ENCODE measurements at regions not wholly inside any gene's neighbourhood (a gene's known extent, or its start where the extent isn't known, plus 50 kb on each side); places are given as distances from the start of the nearest gene placed in this dataset.

DNA sequence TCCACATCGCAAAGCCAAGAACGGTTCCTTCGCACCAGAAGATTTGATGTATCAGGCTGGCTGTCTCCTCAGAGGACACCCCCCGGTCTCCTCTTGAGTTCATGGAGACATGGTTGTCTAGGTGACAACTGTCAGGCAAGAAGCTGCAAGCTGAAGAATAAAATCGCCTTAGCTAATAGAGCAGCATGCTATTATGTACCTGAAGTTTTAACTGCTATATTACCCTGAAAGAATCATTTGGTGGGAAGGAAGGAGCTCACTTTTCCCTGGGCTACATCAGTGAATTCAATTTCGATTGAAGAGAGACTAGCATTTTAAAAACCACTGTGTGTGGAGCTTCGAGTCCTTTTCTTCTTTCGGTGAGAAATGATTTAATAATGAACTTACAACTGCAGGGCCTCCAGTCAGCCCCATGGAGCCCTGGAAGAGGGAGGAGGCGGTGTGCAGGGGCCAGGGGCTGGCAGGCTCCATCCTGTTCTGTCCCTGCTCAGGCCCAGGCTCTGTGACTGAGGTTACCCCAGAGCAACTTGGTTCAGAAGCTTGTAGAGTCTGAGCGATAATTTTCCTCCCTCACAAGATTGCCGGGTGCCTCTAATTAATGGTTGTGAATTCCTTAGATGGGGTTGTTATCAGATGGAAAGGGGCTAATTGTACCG lies 191.3 kb downstream of the MID1IP1 start:
- TF ChIP-seq, protein P1, sequence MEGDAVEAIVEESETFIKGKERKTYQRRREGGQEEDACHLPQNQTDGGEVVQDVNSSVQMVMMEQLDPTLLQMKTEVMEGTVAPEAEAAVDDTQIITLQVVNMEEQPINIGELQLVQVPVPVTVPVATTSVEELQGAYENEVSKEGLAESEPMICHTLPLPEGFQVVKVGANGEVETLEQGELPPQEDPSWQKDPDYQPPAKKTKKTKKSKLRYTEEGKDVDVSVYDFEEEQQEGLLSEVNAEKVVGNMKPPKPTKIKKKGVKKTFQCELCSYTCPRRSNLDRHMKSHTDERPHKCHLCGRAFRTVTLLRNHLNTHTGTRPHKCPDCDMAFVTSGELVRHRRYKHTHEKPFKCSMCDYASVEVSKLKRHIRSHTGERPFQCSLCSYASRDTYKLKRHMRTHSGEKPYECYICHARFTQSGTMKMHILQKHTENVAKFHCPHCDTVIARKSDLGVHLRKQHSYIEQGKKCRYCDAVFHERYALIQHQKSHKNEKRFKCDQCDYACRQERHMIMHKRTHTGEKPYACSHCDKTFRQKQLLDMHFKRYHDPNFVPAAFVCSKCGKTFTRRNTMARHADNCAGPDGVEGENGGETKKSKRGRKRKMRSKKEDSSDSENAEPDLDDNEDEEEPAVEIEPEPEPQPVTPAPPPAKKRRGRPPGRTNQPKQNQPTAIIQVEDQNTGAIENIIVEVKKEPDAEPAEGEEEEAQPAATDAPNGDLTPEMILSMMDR (conservative IDR thresholded peaks at IDR 0.05; ENCODE audit: low read depth, low read length): no peak

DNA sequence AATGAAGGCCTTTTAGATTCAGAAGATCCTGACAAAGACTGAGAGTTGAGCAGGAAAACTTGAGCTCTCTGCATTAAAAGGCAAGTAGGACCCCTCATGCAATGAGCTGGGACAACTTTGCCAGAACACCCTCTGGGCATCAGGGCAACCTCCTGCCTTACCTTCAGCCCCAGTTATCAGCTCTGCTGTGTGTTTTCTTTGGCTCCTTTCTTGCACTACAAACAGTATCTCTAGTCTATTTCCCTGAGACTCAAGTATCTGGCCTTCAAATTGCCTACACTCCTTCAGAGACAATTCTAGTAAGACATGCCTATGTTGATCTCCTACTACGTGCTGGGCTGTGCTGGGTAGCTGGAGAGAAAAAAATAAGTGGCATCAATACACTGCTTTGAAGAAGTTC lies 192.2 kb downstream of the MID1IP1 start:
- TF ChIP-seq, protein P1 (conservative IDR thresholded peaks at IDR 0.05; ENCODE audit: low read depth, low read length): no peak
- H3K4me3 ChIP-seq (ENCODE audit: low read length): no peak overlapping the region
- DNase-seq (ENCODE audit: low read depth): no peak

More for the DNA sequence above, 191.3 kb downstream of the MID1IP1 start:
- no peak overlapping the region for H3K4me3 ChIP-seq (ENCODE audit: low read length)
- DNase-seq (ENCODE audit: low read depth): no peak

DNA sequence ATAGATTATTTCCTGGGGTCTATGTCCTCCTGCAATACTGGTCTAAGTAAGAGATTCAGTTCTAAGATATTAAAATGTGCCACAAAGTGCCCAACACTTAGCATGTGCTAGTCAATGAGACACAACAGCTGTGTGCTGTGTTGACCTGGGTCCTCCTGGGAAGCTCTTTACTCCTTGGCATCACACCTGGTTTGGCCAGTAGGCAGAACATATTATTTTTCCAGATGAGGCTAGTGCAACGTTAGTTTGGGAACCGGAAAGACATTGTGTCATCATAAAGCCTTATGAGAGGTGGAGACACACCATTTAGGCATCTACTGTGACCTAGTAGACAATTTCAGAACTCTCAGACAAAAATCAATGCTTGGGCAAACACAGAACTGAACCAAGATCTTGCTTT lies 197.8 kb downstream of the MID1IP1 start:
- TF ChIP-seq, protein P1 (conservative IDR thresholded peaks at IDR 0.05; ENCODE audit: low read depth, low read length): no peak
- no peak for DNase-seq (ENCODE audit: low read depth)
- H3K4me3 ChIP-seq (ENCODE audit: low read length): no peak overlapping the region

DNA sequence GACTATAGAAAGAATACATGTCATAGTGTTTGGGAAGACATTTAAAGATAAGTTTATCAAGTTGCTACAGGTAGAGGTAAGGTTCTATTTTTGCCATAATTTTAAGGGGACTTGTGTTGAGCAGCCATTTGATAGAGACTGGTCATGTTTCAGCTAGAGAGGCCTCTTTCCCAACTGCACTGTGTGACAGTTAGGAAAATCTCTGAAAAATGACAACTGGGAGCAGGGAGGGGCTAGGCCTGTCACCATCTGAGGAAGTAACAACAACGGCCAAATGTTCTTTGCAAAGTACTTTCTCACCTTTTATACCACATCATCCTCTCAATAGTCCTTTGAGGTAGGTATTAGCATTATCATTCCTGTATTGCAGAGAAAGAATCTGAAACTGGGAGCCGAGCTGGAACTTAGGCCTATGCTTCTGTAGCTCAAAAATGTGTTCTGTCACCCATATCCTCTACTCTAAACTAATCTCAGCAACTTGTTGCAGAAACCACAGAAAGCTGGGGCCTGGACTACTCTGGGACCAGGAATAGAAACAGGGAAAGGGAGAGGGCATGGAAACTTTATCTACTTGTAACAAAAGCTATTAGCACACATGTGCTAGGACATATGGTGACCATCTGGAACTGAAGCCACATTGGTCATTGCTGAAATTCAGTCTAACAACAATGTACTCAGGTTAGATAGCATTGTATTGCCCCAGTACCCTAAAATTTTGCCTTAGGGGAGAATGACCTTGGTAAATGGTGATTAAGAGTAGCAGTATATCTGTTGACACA lies 198.9 kb downstream of the MID1IP1 start:
- no peak overlapping the region for H3K4me3 ChIP-seq (ENCODE audit: low read length)
- TF ChIP-seq, protein P1 (conservative IDR thresholded peaks at IDR 0.05; ENCODE audit: low read depth, low read length): no peak
- no peak for DNase-seq (ENCODE audit: low read depth)

DNA sequence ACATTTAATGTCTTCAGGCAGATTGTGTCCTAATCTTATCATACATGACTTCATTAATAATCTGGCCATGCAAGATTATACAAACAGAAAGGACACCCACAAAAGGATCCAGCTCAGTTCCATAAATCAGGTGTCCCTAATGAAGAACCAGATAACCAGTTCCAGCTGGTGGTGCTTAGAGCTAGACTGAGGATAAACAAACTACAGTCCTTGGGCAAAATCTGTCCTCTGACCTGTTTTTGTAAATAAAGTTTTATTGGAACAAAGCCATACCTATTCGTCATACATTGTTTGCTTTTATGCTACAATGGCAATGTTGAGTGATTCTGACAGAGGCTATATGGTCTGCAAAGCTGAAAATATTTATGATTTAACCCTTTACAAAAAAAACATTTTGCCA lies 199.5 kb downstream of the MID1IP1 start:
- TF ChIP-seq, protein P1 (conservative IDR thresholded peaks at IDR 0.05; ENCODE audit: low read depth, low read length): no peak
- H3K4me3 ChIP-seq (ENCODE audit: low read length): no peak overlapping the region
- DNase-seq (ENCODE audit: low read depth): no peak

DNA sequence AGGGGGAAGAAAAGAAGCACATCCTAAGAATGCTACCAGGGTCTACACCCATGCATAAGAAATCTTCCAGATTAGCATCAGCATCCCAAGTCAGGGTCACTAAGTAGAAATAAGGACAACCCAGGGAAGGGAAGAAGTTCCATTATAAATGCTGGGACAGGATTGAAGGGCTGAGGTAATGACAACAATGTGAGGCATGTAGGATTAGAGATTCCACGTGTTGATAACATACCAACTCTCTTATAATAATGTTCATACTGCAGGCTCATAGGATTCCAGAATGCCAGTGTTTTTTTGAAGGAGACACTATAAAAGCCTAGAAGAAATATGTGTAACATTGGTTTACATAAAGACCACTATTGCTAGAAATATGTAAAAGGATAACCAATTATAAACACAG lies 201.2 kb downstream of the MID1IP1 start:
- DNase-seq (ENCODE audit: low read depth): peak; percentile 16
- TF ChIP-seq, protein P1 (conservative IDR thresholded peaks at IDR 0.05; ENCODE audit: low read depth, low read length): no peak
- no peak overlapping the region for H3K4me3 ChIP-seq (ENCODE audit: low read length)

DNA sequence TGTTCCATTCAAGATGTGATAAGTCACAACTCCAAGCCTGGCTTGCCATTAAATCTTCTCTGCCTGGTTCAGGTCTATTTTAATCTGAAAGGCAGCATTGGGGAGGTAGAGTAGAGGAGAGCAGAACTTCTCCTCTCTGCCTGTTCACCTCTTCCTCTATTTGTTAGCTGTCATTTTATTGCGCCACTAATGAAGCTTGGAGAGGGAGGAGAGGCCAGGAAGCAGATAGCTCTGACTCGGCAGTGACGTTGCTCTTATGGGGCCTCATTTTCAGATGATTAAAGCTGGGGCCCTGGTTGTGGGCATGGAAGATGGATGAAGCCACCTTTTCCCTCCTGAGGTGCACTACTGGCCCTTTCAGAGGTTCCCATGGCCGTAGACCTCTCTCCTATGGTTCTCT lies 207.3 kb downstream of the MID1IP1 start:
- no peak overlapping the region for H3K4me3 ChIP-seq (ENCODE audit: low read length)
- TF ChIP-seq, protein P1 (conservative IDR thresholded peaks at IDR 0.05; ENCODE audit: low read depth, low read length): no peak
- no peak for DNase-seq (ENCODE audit: low read depth)
